GM12878 (cell line): ENCODE measurements at regions not wholly inside any gene's neighbourhood (a gene's known extent, or its start where the extent isn't known, plus 50 kb on each side); places are given as distances from the start of the nearest gene placed in this dataset.

Experiments used
- ATAC-seq: fragments of 200-7000 bp; cut with Tn5 transposase; 3 replicates; pipeline ENCODE4 v1.9.1; 2020; ENCODE audit warnings: mild to moderate bottlenecking, moderate library complexity
- BruUV-seq: library from RNA; stranded (reverse); fragments of 400-500 nt; replicated peaks from 2 replicates; lab custom pipeline; 2021; lab: Mats Ljungman, UMichigan
- CTCF ChIA-PET: fragments of 300-600 bp; sonication (Branson Sonifier 250); formaldehyde crosslinking; extraction: SDS; loops from one replicate; lab custom pipeline; 2021; ENCODE audit warnings: inconsistent platforms; lab: Yijun Ruan, JAX
- POLR2A ChIA-PET: fragments of 350-600 bp; formaldehyde crosslinking; extraction: SDS; loops from one replicate; lab custom pipeline; 2021; ENCODE audit warnings: inconsistent platforms; lab: Charles Lee
- RAD21 ChIA-PET: fragments of 300-600 bp; sonication (Branson Sonifier 250); formaldehyde crosslinking; loops from one replicate; lab custom pipeline; 2023; ENCODE audit warnings: antibody characterized with exemption; ENCODE audit not compliant: unreplicated experiment; lab: Charles Lee
- SMC1A ChIA-PET: fragments of 300-600 bp; sonication (Branson Sonifier 250); formaldehyde crosslinking; loops from one replicate; lab custom pipeline; 2023; ENCODE audit not compliant: unreplicated experiment, uncharacterized antibody; lab: Charles Lee
- DNase-seq: peaks from one replicate; pipeline ENCODE4 v3.0.0-alpha.2; 2011; ENCODE audit warnings: low read depth, low spot score
- FAIRE-seq: peaks from 3 replicates; lab custom pipeline; 2011; peaks lifted over from hg19 to GRCh38; lab: Jason Lieb, UNC
- H2AFZ ChIP-seq: 2 replicates; pipeline ENCODE4 v1.6.0; 2011; ENCODE audit warnings: low read depth, low read length, control low read depth; ENCODE audit not compliant: control insufficient read depth
- H3K27ac ChIP-seq: 2 replicates; pipeline ENCODE4 v1.5.1; 2011; ENCODE audit warnings: control low read depth; ENCODE audit not compliant: control insufficient read depth, insufficient read depth
- H3K27me3 ChIP-seq, 2 experiments: replicated peaks in 1 of 2; 2 replicates each; pipeline versions ENCODE4 v1.6.0 to v1.6.1; 2011; ENCODE audit warnings: low read length in 1 of 2; ENCODE audit not compliant: control insufficient read depth in 2 of 2, insufficient read depth in 2 of 2
- H3K36me3 ChIP-seq, 2 experiments: 2 replicates each; pipeline ENCODE4 v1.5.1; 2011; ENCODE audit warnings: low read length in 1 of 2; ENCODE audit not compliant: control insufficient read depth in 2 of 2, insufficient read depth in 2 of 2
- H3K4me1 ChIP-seq: 2 replicates; pipeline ENCODE4 v1.6.1; 2011; ENCODE audit warnings: mild to moderate bottlenecking, low read length, moderate library complexity, mixed read lengths; ENCODE audit not compliant: control insufficient read depth, insufficient read depth
- H3K4me2 ChIP-seq: 2 replicates; pipeline ENCODE4 v1.6.0; 2011; ENCODE audit warnings: control low read depth; ENCODE audit not compliant: control insufficient read depth, insufficient read depth
- H3K4me3 ChIP-seq: fragments of 200-600 bp; sonication (generic); 2 replicates; pipeline ENCODE4 v1.5.1; 2016
- H3K79me2 ChIP-seq: 2 replicates; pipeline ENCODE4 v1.6.0; 2011; ENCODE audit warnings: low read length; ENCODE audit not compliant: control insufficient read depth, insufficient read depth
- H3K9ac ChIP-seq: 2 replicates; pipeline ENCODE4 v1.8.0; 2011; ENCODE audit warnings: low read length, control low read depth, mixed read lengths; ENCODE audit not compliant: control insufficient read depth, insufficient read depth
- H3K9me3 ChIP-seq: replicated peaks from 3 replicates; pipeline ENCODE4 v1.5.1; 2011; ENCODE audit warnings: mild to moderate bottlenecking, low read length; ENCODE audit not compliant: control insufficient read depth, insufficient read depth
- H4K20me1 ChIP-seq: 2 replicates; pipeline ENCODE4 v1.6.0; 2011; ENCODE audit not compliant: control insufficient read depth, insufficient read depth
- BACH1 ChIP-seq: fragments of 450-650 bp; IDR thresholded peaks from 2 replicates; pipeline ENCODE4 v1.6.1; 2017; ENCODE audit warnings: mild to moderate bottlenecking, borderline replicate concordance
- CREB1 ChIP-seq: IDR thresholded peaks from 2 replicates; pipeline ENCODE4 v1.6.1; 2012; ENCODE audit warnings: low read depth, mild to moderate bottlenecking, inconsistent platforms
- EGR1 ChIP-seq, 2 experiments: IDR thresholded peaks; 1 replicate in 1 of 2; 2 replicates in 1 of 2; pipeline ENCODE4 v1.6.1; 2011 to 2012; ENCODE audit warnings: low read depth in 2 of 2, low read length in 2 of 2, borderline replicate concordance in 1 of 2, mild to moderate bottlenecking in 1 of 2, moderate library complexity in 1 of 2
- HDAC2 ChIP-seq: fragments of 200-600 bp; sonication (generic); IDR thresholded peaks from 2 replicates; pipeline ENCODE4 v1.6.1; 2017
- KLF5 ChIP-seq: fragments of 450-650 bp; IDR thresholded peaks from 2 replicates; pipeline ENCODE4 v1.6.1; 2014; ENCODE audit warnings: mild to moderate bottlenecking; ENCODE audit not compliant: partially characterized antibody
- LARP7 ChIP-seq: fragments of 450-650 bp; IDR thresholded peaks from 2 replicates; pipeline ENCODE4 v1.6.1; 2017; ENCODE audit warnings: mild to moderate bottlenecking
- NBN ChIP-seq: fragments of 450-650 bp; IDR thresholded peaks from 2 replicates; pipeline ENCODE4 v1.6.1; 2016
- NRF1 ChIP-seq: conservative IDR thresholded peaks from 2 replicates; pipeline ENCODE4 v1.6.1; 2011; ENCODE audit warnings: mild to moderate bottlenecking, low read depth, low read length, improper control_type of control experiment
- POLR2AphosphoS5 ChIP-seq: IDR thresholded peaks from 2 replicates; pipeline ENCODE4 v1.6.1; 2011; ENCODE audit warnings: mild to moderate bottlenecking, low read length, inconsistent platforms
- RAD51 ChIP-seq: fragments of 450-650 bp; IDR thresholded peaks from 2 replicates; pipeline ENCODE4 v1.6.1; 2016; ENCODE audit warnings: moderate library complexity, mild to moderate bottlenecking, inconsistent platforms
- RELA ChIP-seq: fragments of 450-650 bp; IDR thresholded peaks from 2 replicates; pipeline ENCODE4 v1.8.0; 2014; ENCODE audit warnings: borderline replicate concordance; ENCODE audit not compliant: partially characterized antibody
- YBX1 ChIP-seq: fragments of 450-650 bp; IDR thresholded peaks from 2 replicates; pipeline ENCODE4 v1.6.1; 2016; ENCODE audit warnings: antibody characterized with exemption
- WGBS: methylation state at CpG from one replicate; pipeline ENCODE4 v1.1.6; 2016; ENCODE audit warnings: low lambda C conversion rate; ENCODE audit not compliant: insufficient replicate concordance, insufficient coverage; ENCODE audit errors: missing lambda C conversion rate; 5-methylcytosine and 5-hydroxymethylcytosine counted together
- in situ Hi-C: fragments of 300-500 bp; cut with MboI; formaldehyde crosslinking; loops from 9 replicates; pipeline ENCODE4 v1.14.3; 2018; ENCODE audit warnings: mixed read lengths
- intact Hi-C: fragments of 100-400 bp; cut with micrococcal nuclease; formaldehyde crosslinking; loops from one replicate; pipeline ENCODE4 v1.14.2; 2022; ENCODE audit not compliant: unreplicated experiment
- TF ChIP-seq, protein P1 (sequence below): IDR thresholded peaks from 2 replicates; pipeline ENCODE4 v1.6.1; 2011; ENCODE audit warnings: borderline replicate concordance, low read depth, mild to moderate bottlenecking, moderate library complexity, low read length; ENCODE audit not compliant: insufficient read depth, poor library complexity, severe bottlenecking
- TF ChIP-seq, protein P2 (sequence below): fragments of 450-650 bp; IDR thresholded peaks from 2 replicates; pipeline ENCODE4 v1.6.1; 2018; ENCODE audit warnings: mild to moderate bottlenecking, low read depth, moderate library complexity; ENCODE audit not compliant: partially characterized antibody

- Histone ChIP-seq H3K27ac (no peak overlapping the region), H3K79me2 (no peaks in the 10 kb centered on the region), H3K9me3 (no peaks in the 10 kb centered on the region), H3K4me1 (no peaks in the 10 kb centered on the region), H3K9ac (no peak overlapping the region), H3K27me3 (no peaks in the 10 kb centered on the region), H4K20me1 (no peaks in the 10 kb centered on the region), H3K4me3 (no peak overlapping the region), H2AFZ (no peak overlapping the region)
- in situ Hi-C loops = no loop called here
- SMC1A ChIA-PET = interaction anchor here (0.7 kb wide), 1 partner anchor 247 kb away, joined by 3 read pairs; no protein-coding TSS in a partner anchor
- no peak for FAIRE-seq
- TF ChIP-seq NBN (no peak), EGR1 (IDR thresholded peaks at IDR 0.05; ENCODE audit: borderline replicate concordance in 1 of 2, low read depth in 2 of 2, low read length in 2 of 2) (no peak), KLF5 (no peak), NRF1 (no peak), POLR2AphosphoS5 (no peak)
- TF ChIP-seq, protein P1, sequence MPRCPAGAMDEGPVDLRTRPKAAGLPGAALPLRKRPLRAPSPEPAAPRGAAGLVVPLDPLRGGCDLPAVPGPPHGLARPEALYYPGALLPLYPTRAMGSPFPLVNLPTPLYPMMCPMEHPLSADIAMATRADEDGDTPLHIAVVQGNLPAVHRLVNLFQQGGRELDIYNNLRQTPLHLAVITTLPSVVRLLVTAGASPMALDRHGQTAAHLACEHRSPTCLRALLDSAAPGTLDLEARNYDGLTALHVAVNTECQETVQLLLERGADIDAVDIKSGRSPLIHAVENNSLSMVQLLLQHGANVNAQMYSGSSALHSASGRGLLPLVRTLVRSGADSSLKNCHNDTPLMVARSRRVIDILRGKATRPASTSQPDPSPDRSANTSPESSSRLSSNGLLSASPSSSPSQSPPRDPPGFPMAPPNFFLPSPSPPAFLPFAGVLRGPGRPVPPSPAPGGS = no peak
- TF ChIP-seq, all 136 proteins: peak for 0
- DNase-seq (no peak), ATAC-seq (no peak)
- RAD21 ChIA-PET = no interaction called here
- 16% methylated on average over 3 of the region's 5 CpGs for WGBS
- CTCF ChIA-PET = no interaction called here
- BruUV-seq = no TSS peak
- H3K36me3 ChIP-seq = no peaks in the 10 kb centered on the region
- no peak overlapping the region for H3K4me2 ChIP-seq
- intact Hi-C loops = no loop called here
- POLR2A ChIA-PET = no interaction called here
Observed at GRCh38 chr10:130772676-130773075, 538.8 kb downstream of the TCERG1L start.

- POLR2A ChIA-PET = no interaction called here
- DNase-seq (no peak), ATAC-seq (no peak), FAIRE-seq (no peak)
- Histone ChIP-seq H3K4me3 (no peak overlapping the region), H3K4me1 (no peaks in the 10 kb centered on the region), H3K79me2 (no peaks in the 10 kb centered on the region), H3K9ac (no peak overlapping the region), H2AFZ (no peak overlapping the region), H3K4me2 (no peak overlapping the region), H3K27ac (no peak overlapping the region), H4K20me1 (no peaks in the 10 kb centered on the region), H3K36me3 (no peaks in the 10 kb centered on the region), H3K27me3 (no peaks in the 10 kb centered on the region), H3K9me3 (no peaks in the 10 kb centered on the region)
- CTCF ChIA-PET = no interaction called here
- in situ Hi-C loops (no loop called here), intact Hi-C loops (no loop called here)
- BruUV-seq = no TSS peak
- SMC1A ChIA-PET = no interaction called here
- TF ChIP-seq LARP7 (no peak), BACH1 (no peak), CREB1 (no peak), RAD51 (no peak), YBX1 (no peak), HDAC2 (no peak), RELA (no peak)
- TF ChIP-seq, protein P2, sequence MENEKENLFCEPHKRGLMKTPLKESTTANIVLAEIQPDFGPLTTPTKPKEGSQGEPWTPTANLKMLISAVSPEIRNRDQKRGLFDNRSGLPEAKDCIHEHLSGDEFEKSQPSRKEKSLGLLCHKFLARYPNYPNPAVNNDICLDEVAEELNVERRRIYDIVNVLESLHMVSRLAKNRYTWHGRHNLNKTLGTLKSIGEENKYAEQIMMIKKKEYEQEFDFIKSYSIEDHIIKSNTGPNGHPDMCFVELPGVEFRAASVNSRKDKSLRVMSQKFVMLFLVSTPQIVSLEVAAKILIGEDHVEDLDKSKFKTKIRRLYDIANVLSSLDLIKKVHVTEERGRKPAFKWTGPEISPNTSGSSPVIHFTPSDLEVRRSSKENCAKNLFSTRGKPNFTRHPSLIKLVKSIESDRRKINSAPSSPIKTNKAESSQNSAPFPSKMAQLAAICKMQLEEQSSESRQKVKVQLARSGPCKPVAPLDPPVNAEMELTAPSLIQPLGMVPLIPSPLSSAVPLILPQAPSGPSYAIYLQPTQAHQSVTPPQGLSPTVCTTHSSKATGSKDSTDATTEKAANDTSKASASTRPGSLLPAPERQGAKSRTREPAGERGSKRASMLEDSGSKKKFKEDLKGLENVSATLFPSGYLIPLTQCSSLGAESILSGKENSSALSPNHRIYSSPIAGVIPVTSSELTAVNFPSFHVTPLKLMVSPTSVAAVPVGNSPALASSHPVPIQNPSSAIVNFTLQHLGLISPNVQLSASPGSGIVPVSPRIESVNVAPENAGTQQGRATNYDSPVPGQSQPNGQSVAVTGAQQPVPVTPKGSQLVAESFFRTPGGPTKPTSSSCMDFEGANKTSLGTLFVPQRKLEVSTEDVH = no peak
- 29% methylated on average over 8 of the region's 8 CpGs for WGBS
- RAD21 ChIA-PET = no interaction called here
Observed at GRCh38 chr10:130773941-130774340, 537.6 kb downstream of the TCERG1L start.
